Esophagus (tissue), 2 donors: ENCODE measurements at regions not wholly inside any gene's neighbourhood (a gene's known extent, or its start where the extent isn't known, plus 50 kb on each side); places are given as distances from the start of the nearest gene placed in this dataset.

Source experiments
- H3K27ac ChIP-seq, 2 donors: one replicate each; pipeline ENCODE4 v1.5.1; 2013; ENCODE audit warnings: low read depth in 2 of 2, mild to moderate bottlenecking in 2 of 2, inconsistent platforms in 1 of 2, low read length in 1 of 2, moderate library complexity in 1 of 2
- H3K27me3 ChIP-seq, 2 donors: one replicate each; pipeline ENCODE4 v1.6.1; 2013; ENCODE audit warnings: low read length in 2 of 2, control low read depth in 1 of 2, mild to moderate bottlenecking in 1 of 2; ENCODE audit not compliant: insufficient read depth in 2 of 2, control insufficient read depth in 1 of 2
- H3K36me3 ChIP-seq, 2 donors: one replicate each; pipeline ENCODE4 v1.6.1; 2013; ENCODE audit warnings: low read length in 1 of 2; ENCODE audit not compliant: control insufficient read depth in 2 of 2, insufficient read depth in 2 of 2
- H3K4me1 ChIP-seq, 2 donors: one replicate each; pipeline ENCODE4 v1.6.1; 2013; ENCODE audit warnings: low read length in 1 of 2; ENCODE audit not compliant: control insufficient read depth in 2 of 2, insufficient read depth in 2 of 2
- H3K4me3 ChIP-seq, 2 donors: one replicate each; pipeline ENCODE4 v1.5.1; 2013; ENCODE audit warnings: low read length in 2 of 2, mild to moderate bottlenecking in 2 of 2, low read depth in 1 of 2, moderate library complexity in 1 of 2
- H3K9me3 ChIP-seq, 2 donors: one replicate each; pipeline ENCODE4 v1.6.1; 2013; ENCODE audit warnings: mild to moderate bottlenecking in 2 of 2, low read depth in 1 of 2, low read length in 1 of 2, moderate library complexity in 1 of 2; ENCODE audit not compliant: control insufficient read depth in 2 of 2, insufficient read depth in 1 of 2
- WGBS, 2 donors: extraction: QIAGEN DNeasy Blood & Tissue Kit; methylation state at CpG; one replicate each; pipeline ENCODE4 v1.1.7; 2013; 5-methylcytosine and 5-hydroxymethylcytosine counted together
- donor health status: healthy with polysubstance abuse.
- donor health status: Bipolar disorder and iron deficiency.

GRCh38 chr9:31067418-31067817 lies 1317.0 kb upstream of the ACO1 start:
- H3K27ac ChIP-seq, result no peak overlapping the region
- no peaks in the 10 kb centered on the region for H3K4me1 ChIP-seq
- H3K27me3 ChIP-seq, result no peaks in the 10 kb centered on the region
- H3K9me3 ChIP-seq, result peaks cover 4 to 5% of the 10 kb centered on the region in 2 donors
- WGBS, 2 donors, result 31 to 35% methylated on average over 2 of the region's 2 CpGs
- H3K36me3 ChIP-seq, result no peaks in the 10 kb centered on the region
- H3K4me3 ChIP-seq, result no peak overlapping the region

DNA sequence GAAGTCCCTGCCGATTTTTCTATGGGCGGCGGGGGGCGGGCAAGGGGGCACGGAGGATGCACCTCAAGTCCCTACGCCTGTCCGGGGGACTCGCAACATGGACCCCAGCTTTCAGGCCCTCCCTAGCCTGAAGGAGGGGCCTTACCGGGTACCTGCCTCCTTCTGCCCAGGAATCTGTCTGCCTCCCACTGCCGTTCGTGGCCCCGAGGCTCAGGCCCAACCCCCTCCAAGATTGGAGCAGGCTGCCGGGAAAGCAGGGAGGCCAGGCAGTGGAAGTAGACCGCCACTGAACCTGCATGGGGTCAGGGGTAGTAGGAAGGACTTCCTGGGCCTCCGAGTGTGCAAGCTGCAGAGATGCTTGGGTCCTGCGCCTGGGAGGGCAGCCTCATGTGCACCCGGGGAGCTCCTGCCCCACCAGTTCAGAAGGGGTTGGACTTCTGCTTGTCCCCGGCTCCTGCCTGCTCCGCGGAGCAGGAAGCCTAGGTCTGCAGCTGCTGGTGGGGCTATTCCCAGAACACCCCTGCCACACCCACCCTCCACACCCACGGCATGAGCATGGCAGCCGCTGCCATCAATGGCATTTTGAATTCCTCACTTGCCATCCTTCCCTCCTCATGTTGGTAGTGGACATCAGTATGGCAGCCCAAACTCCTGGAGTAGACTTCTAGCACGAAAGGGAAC lies 1312.7 kb upstream of the ACO1 start:
- Histone ChIP-seq H3K36me3 (no peaks in the 10 kb centered on the region), H3K4me1 (no peaks in the 10 kb centered on the region), H3K9me3 (peaks cover 3 to 4% of the 10 kb centered on the region in 2 donors), H3K27me3 (no peaks in the 10 kb centered on the region), H3K27ac (no peak overlapping the region), H3K4me3 (no peak overlapping the region)
- 89 to 92% methylated on average over 23 of the region's 23 CpGs for WGBS, 2 donors

- WGBS, 2 donors, result 63 to 67% methylated on average over 2 of the region's 2 CpGs
- no peaks in the 10 kb centered on the region for H3K36me3 ChIP-seq
- no peak overlapping the region for H3K27ac ChIP-seq
- no peaks in the 10 kb centered on the region for H3K9me3 ChIP-seq
- H3K4me3 ChIP-seq, result no peak overlapping the region
- H3K4me1 ChIP-seq, result no peaks in the 10 kb centered on the region
- H3K27me3 ChIP-seq, result no peaks in the 10 kb centered on the region
These were observed 1306.3 kb upstream of the ACO1 start for GRCh38 chr9:31078175-31078574.

DNA sequence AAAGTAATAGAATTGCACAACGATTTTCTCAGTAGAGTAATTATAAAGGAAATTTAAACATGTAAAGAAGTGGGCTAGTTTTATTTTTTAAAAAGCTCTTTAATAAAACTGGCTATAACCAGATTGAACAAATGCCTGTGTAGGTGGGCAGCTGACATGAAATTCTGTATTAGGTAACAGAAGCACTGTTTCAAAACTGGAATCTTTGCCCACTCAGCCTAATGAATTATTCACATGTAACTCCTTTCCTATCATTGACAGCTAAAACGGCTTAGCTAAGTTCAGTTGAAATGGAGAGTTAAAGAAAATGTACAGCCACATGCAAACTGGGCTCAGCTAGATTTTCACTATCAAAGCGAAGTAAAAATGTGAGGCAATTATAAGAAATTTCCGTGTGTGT lies 1300.1 kb upstream of the ACO1 start:
- Histone ChIP-seq H3K27ac (no peak overlapping the region), H3K4me1 (no peaks in the 10 kb centered on the region), H3K36me3 (no peaks in the 10 kb centered on the region), H3K9me3 (no peaks in the 10 kb centered on the region), H3K4me3 (no peak overlapping the region), H3K27me3 (no peaks in the 10 kb centered on the region)
- 62 to 63% methylated on average over 4 of the region's 4 CpGs for WGBS, 2 donors

DNA sequence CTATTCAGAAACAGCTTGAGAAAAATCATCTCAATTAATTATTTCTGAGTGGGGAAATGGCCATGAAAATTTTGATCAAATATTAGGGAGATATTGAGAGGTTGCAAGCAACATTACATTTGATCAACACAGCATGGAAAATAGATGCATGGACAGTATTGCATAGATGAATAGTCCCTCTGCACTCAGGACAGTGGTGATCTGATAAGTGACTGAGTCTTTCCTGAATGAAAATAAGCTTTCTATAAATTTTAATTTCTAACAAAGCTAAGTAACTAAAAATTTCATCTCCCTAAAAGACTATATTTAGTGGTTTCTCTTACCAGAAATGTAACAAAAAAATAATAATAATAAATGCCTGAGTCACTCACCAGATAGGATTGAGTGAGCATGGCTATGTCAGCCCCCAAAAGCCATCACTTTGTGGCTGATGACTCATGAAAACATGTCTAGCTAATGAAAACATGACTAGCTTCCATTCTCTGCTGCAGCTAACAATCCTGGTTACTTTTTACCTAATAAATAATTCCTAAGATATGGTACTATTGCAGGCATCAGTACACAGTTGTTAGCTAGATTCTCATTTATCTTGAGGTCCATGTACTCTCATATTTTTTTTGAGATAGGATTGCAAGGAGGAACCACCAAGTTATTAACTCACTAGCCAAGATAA lies 1294.8 kb upstream of the ACO1 start:
- H3K9me3 ChIP-seq, result peaks cover 0 to 3% of the 10 kb centered on the region in 2 donors
- H3K36me3 ChIP-seq, result no peaks in the 10 kb centered on the region
- no peaks in the 10 kb centered on the region for H3K27me3 ChIP-seq
- no peaks in the 10 kb centered on the region for H3K4me1 ChIP-seq
- no peak overlapping the region for H3K27ac ChIP-seq
- H3K4me3 ChIP-seq, result no peak overlapping the region

GRCh38 chr9:31100311-31100710 lies 1284.1 kb upstream of the ACO1 start:
- WGBS, 2 donors, result 57 to 68% methylated on average over 1 of the region's 1 CpG
- H3K36me3 ChIP-seq, result no peaks in the 10 kb centered on the region

DNA sequence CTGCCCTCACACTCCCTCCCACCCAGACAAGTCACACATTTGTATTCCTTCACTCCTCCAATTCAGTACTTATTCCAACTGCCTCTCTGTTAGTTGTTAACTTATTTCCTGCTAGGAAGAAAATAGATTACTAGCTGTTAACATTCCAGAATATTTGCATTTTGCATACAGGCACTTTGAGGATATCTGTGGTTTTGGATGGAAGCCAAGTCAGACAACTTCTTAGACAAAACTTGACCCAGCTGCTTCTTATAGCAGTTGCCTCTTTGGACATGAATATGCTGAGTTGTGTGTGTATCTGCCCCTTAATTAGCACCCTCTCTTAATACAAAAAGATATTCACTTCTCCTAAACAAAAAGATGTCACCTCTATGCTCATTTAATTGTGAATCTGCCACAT lies 1280.6 kb upstream of the ACO1 start:
- Histone ChIP-seq H3K27me3 (no peaks in the 10 kb centered on the region), H3K9me3 (no peaks in the 10 kb centered on the region), H3K27ac (no peak overlapping the region), H3K36me3 (no peaks in the 10 kb centered on the region), H3K4me1 (no peaks in the 10 kb centered on the region), H3K4me3 (no peak overlapping the region)

More at GRCh38 chr9:31100311-31100710, 1284.1 kb upstream of the ACO1 start:
- Histone ChIP-seq H3K4me1 (no peaks in the 10 kb centered on the region), H3K9me3 (no peaks in the 10 kb centered on the region), H3K27me3 (no peaks in the 10 kb centered on the region), H3K27ac (no peak overlapping the region), H3K4me3 (no peak overlapping the region)

DNA sequence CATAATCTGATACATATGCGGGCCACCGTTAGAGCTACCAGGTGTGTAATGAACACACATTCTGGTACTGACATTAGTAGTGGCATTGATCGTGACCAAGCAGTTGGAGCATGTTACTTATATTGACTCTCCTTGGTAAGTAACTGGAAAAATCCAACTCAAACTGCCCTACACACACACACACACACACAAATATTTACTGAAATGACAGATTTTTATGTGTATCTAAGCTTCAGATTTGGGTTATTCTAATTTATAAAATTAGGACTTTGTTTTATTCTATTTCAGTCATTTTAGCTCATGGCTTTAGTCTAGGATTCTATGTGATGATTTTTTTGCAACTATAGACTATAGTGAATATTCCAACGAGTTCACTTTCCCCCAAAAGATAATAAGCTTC lies 1280.2 kb upstream of the ACO1 start:
- Histone ChIP-seq H3K4me3 (no peak overlapping the region), H3K36me3 (no peaks in the 10 kb centered on the region)

DNA sequence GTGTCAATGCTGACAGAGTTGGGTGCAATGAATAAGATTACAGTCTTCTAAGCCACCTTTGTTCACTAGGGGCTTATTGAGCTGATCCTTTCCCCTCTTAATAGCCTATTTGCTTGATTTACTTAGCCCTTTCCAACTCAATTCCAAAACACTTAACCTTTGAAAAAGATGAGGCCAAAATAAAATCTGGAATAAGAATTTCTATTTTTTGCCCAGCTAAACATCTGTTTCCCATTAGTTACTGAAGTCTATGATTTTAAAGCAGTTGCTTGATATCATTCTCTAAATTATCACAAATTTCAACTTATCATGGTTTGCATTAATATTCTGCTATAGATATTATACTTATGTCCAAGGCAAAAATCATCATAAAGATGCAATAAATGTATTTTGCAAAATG lies 1272.0 kb upstream of the ACO1 start:
- no peaks in the 10 kb centered on the region for H3K27me3 ChIP-seq
- no peaks in the 10 kb centered on the region for H3K36me3 ChIP-seq

More for the DNA sequence above, 1280.2 kb upstream of the ACO1 start:
- Histone ChIP-seq H3K4me1 (no peaks in the 10 kb centered on the region), H3K27me3 (no peaks in the 10 kb centered on the region), H3K27ac (no peak overlapping the region), H3K9me3 (no peaks in the 10 kb centered on the region)
- 58 to 61% methylated on average over 4 of the region's 4 CpGs for WGBS, 2 donors

DNA sequence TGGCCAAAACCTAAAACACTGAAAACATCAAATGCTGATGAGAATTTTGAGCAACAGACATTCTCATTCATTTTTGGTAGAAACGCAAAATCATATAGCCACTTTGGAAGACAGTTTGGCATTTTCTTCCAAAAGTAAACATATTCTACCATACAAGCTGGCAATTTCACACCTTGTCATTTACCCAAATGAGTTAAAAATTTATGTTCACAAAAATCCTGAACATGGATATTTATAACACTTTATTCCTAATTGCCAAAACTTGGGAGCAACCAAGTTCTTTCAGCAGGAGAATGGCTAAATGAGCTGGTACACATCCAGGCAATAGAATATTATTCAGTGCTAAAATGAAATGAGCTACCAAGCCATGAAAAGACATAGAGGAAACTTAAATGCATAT lies 1270.1 kb upstream of the ACO1 start:
- Histone ChIP-seq H3K27ac (no peak overlapping the region), H3K27me3 (no peaks in the 10 kb centered on the region), H3K9me3 (no peaks in the 10 kb centered on the region), H3K4me1 (no peaks in the 10 kb centered on the region), H3K4me3 (no peak overlapping the region), H3K36me3 (no peaks in the 10 kb centered on the region)
- WGBS, 2 donors, result 61 to 71% methylated on average over 1 of the region's 1 CpG

More for the DNA sequence above, 1272.0 kb upstream of the ACO1 start:
- H3K4me3 ChIP-seq, result no peak overlapping the region
- no peaks in the 10 kb centered on the region for H3K4me1 ChIP-seq
- no peak overlapping the region for H3K27ac ChIP-seq
- no peaks in the 10 kb centered on the region for H3K9me3 ChIP-seq
